KMS-11 (cell line): ENCODE measurements at regions not wholly inside any gene's neighbourhood (a gene's known extent, or its start where the extent isn't known, plus 50 kb on each side); places are given as distances from the start of the nearest gene placed in this dataset.

Experiments used
- H2AFZ ChIP-seq: fragments of 200-600 bp; sonication (generic); 2 replicates; pipeline ENCODE4 v1.6.1; 2016; ENCODE audit warnings: antibody characterized with exemption, mixed run types, low read depth
- H3K27ac ChIP-seq: fragments of 200-600 bp; sonication (generic); 2 replicates; pipeline ENCODE4 v1.6.1; 2016; ENCODE audit warnings: mild to moderate bottlenecking, mixed run types
- H3K27me3 ChIP-seq: fragments of 200-600 bp; sonication (generic); 2 replicates; pipeline ENCODE4 v1.6.1; 2017; ENCODE audit warnings: mild to moderate bottlenecking, low read depth, mixed run types, moderate library complexity; ENCODE audit not compliant: insufficient read depth
- H3K36me3 ChIP-seq: fragments of 200-600 bp; sonication (generic); 2 replicates; pipeline ENCODE4 v1.6.1; 2017; ENCODE audit warnings: mild to moderate bottlenecking, mixed run types; ENCODE audit not compliant: insufficient read depth
- H3K4me1 ChIP-seq: fragments of 200-600 bp; sonication (generic); 2 replicates; pipeline ENCODE4 v1.6.1; 2016; ENCODE audit warnings: mild to moderate bottlenecking, low read depth, mixed run types; ENCODE audit not compliant: poor library complexity, severe bottlenecking
- H3K4me2 ChIP-seq: fragments of 200-600 bp; sonication (generic); 2 replicates; pipeline ENCODE4 v1.7.0; 2016; ENCODE audit warnings: mild to moderate bottlenecking, mixed run types
- H3K4me3 ChIP-seq: fragments of 200-600 bp; sonication (generic); IDR thresholded peaks from 2 replicates; pipeline ENCODE4 v1.6.1; 2017; ENCODE audit warnings: low read depth, low read length, mixed read lengths; ENCODE audit not compliant: insufficient read depth
- H3K79me2 ChIP-seq: fragments of 200-600 bp; sonication (generic); 2 replicates; pipeline ENCODE4 v1.6.1; 2016; ENCODE audit warnings: low read depth, mixed run types; ENCODE audit not compliant: insufficient read depth
- H3K9ac ChIP-seq: fragments of 200-600 bp; sonication (generic); 2 replicates; pipeline ENCODE4 v1.6.1; 2016; ENCODE audit warnings: mild to moderate bottlenecking, mixed run types
- H4K20me1 ChIP-seq: fragments of 200-600 bp; sonication (generic); 2 replicates; pipeline ENCODE4 v1.6.1; 2016; ENCODE audit warnings: mild to moderate bottlenecking, mixed run types; ENCODE audit not compliant: insufficient read depth
- TF ChIP-seq, protein P1 (sequence below): fragments of 200-600 bp; sonication (generic); conservative IDR thresholded peaks from 2 replicates; pipeline ENCODE4 v1.6.1; 2017; ENCODE audit warnings: low read depth, mild to moderate bottlenecking, antibody characterized with exemption, low read length, moderate library complexity, mixed read lengths

- Histone ChIP-seq H3K79me2 (no peaks in the 10 kb centered on the region), H3K9ac (no peak overlapping the region), H3K4me1 (no peaks in the 10 kb centered on the region), H3K27me3 (no peaks in the 10 kb centered on the region), H2AFZ (no peak overlapping the region), H3K4me3 (no peak overlapping the region), H4K20me1 (no peaks in the 10 kb centered on the region), H3K36me3 (no peaks in the 10 kb centered on the region), H3K4me2 (no peak overlapping the region), H3K27ac (no peak overlapping the region)
- TF ChIP-seq, protein P1, sequence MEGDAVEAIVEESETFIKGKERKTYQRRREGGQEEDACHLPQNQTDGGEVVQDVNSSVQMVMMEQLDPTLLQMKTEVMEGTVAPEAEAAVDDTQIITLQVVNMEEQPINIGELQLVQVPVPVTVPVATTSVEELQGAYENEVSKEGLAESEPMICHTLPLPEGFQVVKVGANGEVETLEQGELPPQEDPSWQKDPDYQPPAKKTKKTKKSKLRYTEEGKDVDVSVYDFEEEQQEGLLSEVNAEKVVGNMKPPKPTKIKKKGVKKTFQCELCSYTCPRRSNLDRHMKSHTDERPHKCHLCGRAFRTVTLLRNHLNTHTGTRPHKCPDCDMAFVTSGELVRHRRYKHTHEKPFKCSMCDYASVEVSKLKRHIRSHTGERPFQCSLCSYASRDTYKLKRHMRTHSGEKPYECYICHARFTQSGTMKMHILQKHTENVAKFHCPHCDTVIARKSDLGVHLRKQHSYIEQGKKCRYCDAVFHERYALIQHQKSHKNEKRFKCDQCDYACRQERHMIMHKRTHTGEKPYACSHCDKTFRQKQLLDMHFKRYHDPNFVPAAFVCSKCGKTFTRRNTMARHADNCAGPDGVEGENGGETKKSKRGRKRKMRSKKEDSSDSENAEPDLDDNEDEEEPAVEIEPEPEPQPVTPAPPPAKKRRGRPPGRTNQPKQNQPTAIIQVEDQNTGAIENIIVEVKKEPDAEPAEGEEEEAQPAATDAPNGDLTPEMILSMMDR = no peak
Measured at GRCh38 chr20:37636977-37637376, 56.9 kb upstream of the CTNNBL1 start.

- no peaks in the 10 kb centered on the region for H3K27me3 ChIP-seq
- TF ChIP-seq, protein P1 = no peak
- H3K4me1 ChIP-seq = no peaks in the 10 kb centered on the region
- no peaks in the 10 kb centered on the region for H4K20me1 ChIP-seq
- no peak overlapping the region for H3K27ac ChIP-seq
- no peak overlapping the region for H3K4me3 ChIP-seq
- no peak overlapping the region for H3K9ac ChIP-seq
- H3K79me2 ChIP-seq = no peaks in the 10 kb centered on the region
- H2AFZ ChIP-seq = no peak overlapping the region
- H3K36me3 ChIP-seq = no peaks in the 10 kb centered on the region
- H3K4me2 ChIP-seq = no peak overlapping the region
Measured at GRCh38 chr20:37636212-37636975, 57.4 kb upstream of the CTNNBL1 start.

GRCh38 chr20:37630993-37631392 is 62.8 kb upstream of the CTNNBL1 start:
- H3K4me1 ChIP-seq = no peaks in the 10 kb centered on the region
- H3K27me3 ChIP-seq = peaks cover 4% of the 10 kb centered on the region; the same call in 1 of the 2 replicates

GRCh38 chr20:37630166-37630565 is 63.7 kb upstream of the CTNNBL1 start:
- Histone ChIP-seq H3K27me3 (peaks cover 4% of the 10 kb centered on the region; the same call in 1 of the 2 replicates), H3K27ac (no peak overlapping the region), H3K9ac (no peak overlapping the region), H3K4me2 (no peak overlapping the region), H3K4me3 (no peak overlapping the region), H3K79me2 (no peaks in the 10 kb centered on the region), H3K36me3 (no peaks in the 10 kb centered on the region), H2AFZ (no peak overlapping the region), H3K4me1 (no peaks in the 10 kb centered on the region), H4K20me1 (no peaks in the 10 kb centered on the region)
- TF ChIP-seq, protein P1 = no peak

More at GRCh38 chr20:37630993-37631392, 62.8 kb upstream of the CTNNBL1 start:
- no peak overlapping the region for H2AFZ ChIP-seq
- H3K79me2 ChIP-seq = no peaks in the 10 kb centered on the region
- H3K4me3 ChIP-seq = no peak overlapping the region
- H4K20me1 ChIP-seq = no peaks in the 10 kb centered on the region
- H3K4me2 ChIP-seq = no peak overlapping the region
- no peak overlapping the region for H3K9ac ChIP-seq
- TF ChIP-seq, protein P1 = no peak
- H3K36me3 ChIP-seq = no peaks in the 10 kb centered on the region
- no peak overlapping the region for H3K27ac ChIP-seq
